HG02981 (cell line): ENCODE measurements at regions not wholly inside any gene's neighbourhood (a gene's known extent, or its start where the extent isn't known, plus 50 kb on each side); places are given as distances from the start of the nearest gene placed in this dataset.
"Not testable (repeated sequence)": the region's sequence is repeated elsewhere in the genome, so short reads cannot be mapped to it uniquely, and the experiment has no call there.

Experiments
- ATAC-seq: cut with Tn5 transposase; IDR thresholded peaks from one replicate; pipeline ENCODE4 v1.9.1; 2021; ENCODE audit warnings: mild to moderate bottlenecking, moderate library complexity; ENCODE audit not compliant: unreplicated experiment

- ATAC-seq, result no peak
Observed at GRCh38 chr2:236632295-236633218, 62.9 kb downstream of the ACKR3 start.

GRCh38 chr2:236633219-236633570, 63.6 kb downstream of the ACKR3 start:
- ATAC-seq, result no peak

- ATAC-seq, result no peak
Observed at GRCh38 chr2:236633775-236634560, 64.3 kb downstream of the ACKR3 start.

- no peak for ATAC-seq
Observed at GRCh38 chr2:236636261-236636660, 66.6 kb downstream of the ACKR3 start.

GRCh38 chr2:236636714-236637470, 67.3 kb downstream of the ACKR3 start:
- ATAC-seq, result no peak

GRCh38 chr2:236637686-236638569, 68.3 kb downstream of the ACKR3 start:
- ATAC-seq, result no peak

GRCh38 chr2:236638707-236639106, 69.1 kb downstream of the ACKR3 start:
- no peak for ATAC-seq

GRCh38 chr2:236639461-236640235, 70.0 kb downstream of the ACKR3 start:
- no peak for ATAC-seq

- no peak for ATAC-seq
Observed at GRCh38 chr2:236641051-236641726, 71.6 kb downstream of the ACKR3 start.

GRCh38 chr2:236642125-236642524, 72.5 kb downstream of the ACKR3 start:
- no peak for ATAC-seq

GRCh38 chr2:236642584-236643291, 73.1 kb downstream of the ACKR3 start:
- ATAC-seq, result no peak

GRCh38 chr2:236643480-236643879, 73.9 kb downstream of the ACKR3 start:
- no peak for ATAC-seq

GRCh38 chr2:236644067-236644466, 74.4 kb downstream of the ACKR3 start:
- ATAC-seq, result no peak

GRCh38 chr2:236644502-236644911, 74.9 kb downstream of the ACKR3 start:
- no peak for ATAC-seq

- ATAC-seq, result not testable (repeated sequence)
Observed at GRCh38 chr2:236645141-236645540, 75.5 kb downstream of the ACKR3 start.

GRCh38 chr2:236646441-236646840, 76.8 kb downstream of the ACKR3 start:
- no peak for ATAC-seq

- no peak for ATAC-seq
Observed at GRCh38 chr2:236646871-236647270, 77.2 kb downstream of the ACKR3 start.

GRCh38 chr2:236647621-236648020, 78.0 kb downstream of the ACKR3 start:
- no peak for ATAC-seq
